SK-N-SH (cell line): ENCODE measurements at regions not wholly inside any gene's neighbourhood (a gene's known extent, or its start where the extent isn't known, plus 50 kb on each side); places are given as distances from the start of the nearest gene placed in this dataset.

Experiments used
- CTCF ChIA-PET: fragments of 300-600, 350-600 bp; formaldehyde crosslinking; extraction: SDS; loops from one replicate; lab custom pipeline; 2021; lab: Yijun Ruan, JAX
- POLR2A ChIA-PET: fragments of 350-600 bp; sonication (Branson Sonifier 250); formaldehyde crosslinking; extraction: SDS; loops from one replicate; lab custom pipeline; 2020; ENCODE audit warnings: antibody characterized with exemption, inconsistent platforms; lab: Yijun Ruan, JAX
- DNase-seq: peaks from one replicate; pipeline ENCODE4 v3.0.0; 2012
- H2AFZ ChIP-seq: fragments of 200-600 bp; sonication (generic); 2 replicates; pipeline ENCODE4 v1.8.1; 2016; ENCODE audit warnings: antibody characterized with exemption, mild to moderate bottlenecking, low read depth
- H3F3A ChIP-seq: fragments of 200-600 bp; sonication (generic); replicated peaks from 2 replicates; pipeline ENCODE3; 2016; ENCODE audit warnings: antibody characterized with exemption, mild to moderate bottlenecking; ENCODE audit not compliant: insufficient read depth
- H3K27ac ChIP-seq, 2 experiments: fragments of 200-500 bp in 1 of 2; fragments of 200-600 bp in 1 of 2; sonication (Bioruptor generic) in 1 of 2; sonication (generic), shearing (Covaris generic) in 1 of 2; 2 replicates each; pipeline versions ENCODE4 v1.5.1 to v1.6.1; 2014 to 2016; ENCODE audit warnings: low read depth in 2 of 2, inconsistent platforms in 1 of 2, low read length in 1 of 2, mild to moderate bottlenecking in 1 of 2, mixed read lengths in 1 of 2
- H3K27me3 ChIP-seq: fragments of 200-600 bp; sonication (generic), shearing (Covaris generic); 2 replicates; pipeline ENCODE4 v1.6.1; 2016; ENCODE audit warnings: mixed run types; ENCODE audit not compliant: insufficient read depth
- H3K36me3 ChIP-seq, 2 experiments: fragments of 200-500 bp in 1 of 2; fragments of 200-600 bp in 1 of 2; sonication (Bioruptor generic) in 1 of 2; sonication (generic) in 1 of 2; replicated peaks in 1 of 2; 2 replicates each; pipeline versions ENCODE3 to v1.5.1; 2014 to 2016; ENCODE audit warnings: low read length in 1 of 2, mild to moderate bottlenecking in 1 of 2; ENCODE audit not compliant: insufficient read depth in 2 of 2, control insufficient read depth in 1 of 2
- H3K4me1 ChIP-seq, 2 experiments: fragments of 200-500 bp in 1 of 2; fragments of 200-600 bp in 1 of 2; sonication (Bioruptor generic) in 1 of 2; sonication (generic), shearing (Covaris generic) in 1 of 2; 2 replicates each; pipeline versions ENCODE4 v1.5.1 to v1.6.1; 2014 to 2016; ENCODE audit warnings: low read depth in 1 of 2, low read length in 1 of 2, mixed run types in 1 of 2; ENCODE audit not compliant: insufficient read depth in 2 of 2, control insufficient read depth in 1 of 2
- H3K4me2 ChIP-seq: fragments of 200-600 bp; sonication (generic), shearing (Covaris generic); 2 replicates; pipeline ENCODE4 v1.6.1; 2017; ENCODE audit warnings: mixed run types
- H3K4me3 ChIP-seq, 2 experiments: fragments of 200-500 bp in 1 of 2; fragments of 200-600 bp in 1 of 2; sonication (Bioruptor generic) in 1 of 2; sonication (generic), shearing (Covaris generic) in 1 of 2; 2 replicates each; pipeline versions ENCODE4 v1.5.1 to v1.8.1; 2014 to 2016; ENCODE audit warnings: low read depth in 2 of 2, inconsistent platforms in 1 of 2, low read length in 1 of 2, mild to moderate bottlenecking in 1 of 2, mixed read lengths in 1 of 2, moderate library complexity in 1 of 2
- H3K79me2 ChIP-seq: fragments of 200-600 bp; sonication (generic); 2 replicates; pipeline ENCODE4 v1.8.1; 2017; ENCODE audit warnings: mild to moderate bottlenecking; ENCODE audit not compliant: insufficient read depth
- H3K9ac ChIP-seq: fragments of 200-600 bp; sonication (generic); 2 replicates; pipeline ENCODE4 v1.6.1; 2017; ENCODE audit warnings: mixed run types
- H3K9me2 ChIP-seq: fragments of 200-600 bp; sonication (generic); 2 replicates; pipeline ENCODE4 v1.6.1; 2017; ENCODE audit warnings: mixed run types
- H3K9me3 ChIP-seq: fragments of 200-600 bp; sonication (generic); 2 replicates; pipeline ENCODE4 v1.6.1; 2017; ENCODE audit warnings: mixed run types, mild to moderate bottlenecking, moderate library complexity
- H4K20me1 ChIP-seq: fragments of 200-600 bp; sonication (generic); 2 replicates; pipeline ENCODE4 v1.6.1; 2017; ENCODE audit warnings: mild to moderate bottlenecking, mixed run types; ENCODE audit not compliant: insufficient read depth
- CHD2 ChIP-seq: fragments of 150-350 bp; IDR thresholded peaks from 2 replicates; pipeline ENCODE4 v1.6.1; 2018; ENCODE audit warnings: low read length; ENCODE audit not compliant: partially characterized antibody
- ELF1 ChIP-seq: IDR thresholded peaks from 2 replicates; pipeline ENCODE4 v1.4.0; 2012
- EP300 ChIP-seq, 2 experiments: IDR thresholded peaks; 2 replicates each; pipeline versions ENCODE4 v1.4.0 to v1.6.1; 2012; ENCODE audit warnings: borderline replicate concordance in 1 of 2, low read depth in 1 of 2, low read length in 1 of 2
- FOSL2 ChIP-seq: IDR thresholded peaks from 2 replicates; pipeline ENCODE4 v1.4.0; 2012; ENCODE audit warnings: low read depth, mild to moderate bottlenecking, moderate library complexity, borderline replicate concordance
- FOXJ3 ChIP-seq: sonication (generic); formaldehyde crosslinking; IDR thresholded peaks from 2 replicates; pipeline ENCODE4 v1.5.1; 2020; ENCODE audit warnings: mild to moderate bottlenecking, missing genetic modification reagents
- FOXM1 ChIP-seq: IDR thresholded peaks from 2 replicates; pipeline ENCODE4 v1.4.0; 2012; ENCODE audit warnings: low read depth, mild to moderate bottlenecking
- GABPA ChIP-seq: IDR thresholded peaks from 2 replicates; pipeline ENCODE4 v1.4.0; 2012; ENCODE audit warnings: low read depth, mild to moderate bottlenecking
- GATA2 ChIP-seq: sonication (generic); formaldehyde crosslinking; IDR thresholded peaks from 2 replicates; pipeline ENCODE4 v1.5.0; 2020; ENCODE audit warnings: mild to moderate bottlenecking, missing genetic modification reagents
- JUND ChIP-seq: IDR thresholded peaks from 2 replicates; pipeline ENCODE4 v1.4.0; 2012
- MEF2A ChIP-seq: IDR thresholded peaks from 2 replicates; pipeline ENCODE4 v1.4.0; 2012; ENCODE audit warnings: low read depth, borderline replicate concordance
- MXI1 ChIP-seq: IDR thresholded peaks from 2 replicates; pipeline ENCODE4 v1.6.1; 2012; ENCODE audit warnings: mild to moderate bottlenecking, low read depth, low read length, improper control_type of control experiment
- NFIC ChIP-seq: IDR thresholded peaks from 2 replicates; pipeline ENCODE4 v1.4.0; 2012; ENCODE audit warnings: borderline replicate concordance
- NRF1 ChIP-seq: IDR thresholded peaks from 2 replicates; pipeline ENCODE4 v1.6.1; 2012; ENCODE audit warnings: low read depth, mild to moderate bottlenecking, low read length
- RAD21 ChIP-seq: IDR thresholded peaks from 2 replicates; pipeline ENCODE4 v1.6.1; 2012; ENCODE audit warnings: mild to moderate bottlenecking, low read length
- RCOR1 ChIP-seq: fragments of 150-350 bp; IDR thresholded peaks from 2 replicates; pipeline ENCODE4 v1.6.1; 2017; ENCODE audit warnings: antibody characterized with exemption, low read length
- RFX5 ChIP-seq: IDR thresholded peaks from 2 replicates; pipeline ENCODE4 v1.6.1; 2012; ENCODE audit warnings: mild to moderate bottlenecking, improper control_type of control experiment, low read length
- RXRA ChIP-seq: IDR thresholded peaks from 2 replicates; pipeline ENCODE4 v1.4.0; 2012; ENCODE audit warnings: low read depth, mild to moderate bottlenecking, borderline replicate concordance
- SMC3 ChIP-seq: IDR thresholded peaks from 2 replicates; pipeline ENCODE4 v1.6.1; 2012; ENCODE audit warnings: low read depth, low read length, improper control_type of control experiment
- TAF1 ChIP-seq: IDR thresholded peaks from 2 replicates; pipeline ENCODE4 v1.6.1; 2012; ENCODE audit warnings: low read depth, mild to moderate bottlenecking, low read length, moderate library complexity, borderline replicate concordance
- TCF12 ChIP-seq: IDR thresholded peaks from 2 replicates; pipeline ENCODE4 v1.4.0; 2012
- TEAD4 ChIP-seq: IDR thresholded peaks from 2 replicates; pipeline ENCODE4 v1.4.0; 2012; ENCODE audit warnings: mild to moderate bottlenecking, borderline replicate concordance; ENCODE audit not compliant: insufficient read depth
- YY1 ChIP-seq: IDR thresholded peaks from 2 replicates; pipeline ENCODE4 v1.4.0; 2012; ENCODE audit warnings: low read depth, mild to moderate bottlenecking
- WGBS: methylation state at CpG from one replicate; pipeline ENCODE4 v1.1.6; 2017; ENCODE audit warnings: low lambda C conversion rate; 5-methylcytosine and 5-hydroxymethylcytosine counted together
- TF ChIP-seq, protein P1 (sequence below): fragments of 150-350 bp; IDR thresholded peaks from 2 replicates; pipeline ENCODE4 v1.6.1; 2017; ENCODE audit warnings: antibody characterized with exemption, low read length, low read depth, borderline replicate concordance
- TF ChIP-seq, protein P2 (sequence below): IDR thresholded peaks from 2 replicates; pipeline ENCODE4; 2012
- TF ChIP-seq, protein P3 (sequence below): IDR thresholded peaks from 2 replicates; pipeline ENCODE4 v1.4.0; 2012; ENCODE audit warnings: low read depth, borderline replicate concordance
- TF ChIP-seq, protein P4 (sequence below): IDR thresholded peaks from 2 replicates; pipeline ENCODE4 v1.4.0; 2012; ENCODE audit warnings: low read depth
- TF ChIP-seq, protein P5 (sequence below): IDR thresholded peaks from 2 replicates; pipeline ENCODE4 v1.6.1; 2012; ENCODE audit warnings: mild to moderate bottlenecking, low read depth, low read length, moderate library complexity
- TF ChIP-seq, protein P6 (sequence below): fragments of 150-350 bp; IDR thresholded peaks from 2 replicates; pipeline ENCODE4 v1.6.1; 2016; ENCODE audit warnings: mild to moderate bottlenecking, low read depth, low read length

DNA sequence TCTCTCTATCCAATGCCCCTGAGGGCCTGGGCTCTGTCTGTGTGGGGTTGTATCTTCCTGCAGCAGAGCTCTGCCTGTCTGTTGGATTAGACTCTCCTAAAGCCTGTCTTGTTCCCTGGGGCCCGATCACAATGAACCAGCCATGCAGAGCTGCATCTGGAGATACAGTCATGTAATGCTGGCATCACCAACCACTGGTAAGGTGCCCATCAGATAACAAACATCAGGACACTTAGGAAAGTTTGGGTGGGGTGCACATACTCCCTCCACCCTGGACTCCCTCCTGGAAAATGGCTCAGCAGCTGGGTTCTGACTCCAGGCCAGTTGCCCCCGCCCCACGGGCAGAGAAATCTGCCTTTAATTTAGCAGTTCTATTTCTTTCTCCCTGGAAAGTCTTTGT lies 61.3 kb upstream of the BRD7 start:
- peak overlapping the region in 1 of 2 experiments; percentile 90; a peak in 2 of 4 replicates for H3K27ac ChIP-seq
- no peak overlapping the region for H3K4me2 ChIP-seq
- CTCF ChIA-PET = interaction anchor here (0.6 to 2.2 kb wide), 5 partner anchors 40 to 376 kb away, joined by 3 to 8 read pairs (median 6); no protein-coding TSS in a partner anchor
- H2AFZ ChIP-seq = no peak overlapping the region
- POLR2A ChIA-PET = interaction anchor here (1.2 kb wide), 1 partner anchor 38 kb away, joined by 3 read pairs; no protein-coding TSS in a partner anchor
- no peaks in the 10 kb centered on the region; the same call in 1 of the 2 replicates for H3K27me3 ChIP-seq
- no peaks in the 10 kb centered on the region for H3K36me3 ChIP-seq
- no peaks in the 10 kb centered on the region for H3F3A ChIP-seq
- no peak overlapping the region for H3K9ac ChIP-seq
- no peak overlapping the region for H3K4me3 ChIP-seq
- H3K79me2 ChIP-seq = no peaks in the 10 kb centered on the region
- peak; percentile 66 for DNase-seq
- WGBS = 0% methylated on average over 3 of the region's 3 CpGs
- no peaks in the 10 kb centered on the region for H3K9me2 ChIP-seq
- no peaks in the 10 kb centered on the region for H4K20me1 ChIP-seq
- peaks cover 0 to 28% of the 10 kb centered on the region in 2 experiments; a peak in 2 of 4 replicates for H3K4me1 ChIP-seq
- H3K9me3 ChIP-seq = no peaks in the 10 kb centered on the region
- TF ChIP-seq MEF2A (no peak), YY1 (no peak), RCOR1 (peak; percentile 88), CHD2 (peak; percentile 74), GATA2 (CRISPR knock-in tag) (peak; percentile 98), RXRA (no peak), EP300 (IDR thresholded peaks at IDR 0.05; ENCODE audit: borderline replicate concordance in 1 of 2, low read depth in 1 of 2, low read length in 1 of 2) (peak in 1 of 2 experiments; percentile 94; a peak in 2 of 4 replicates), GABPA (no peak), NRF1 (no peak), TEAD4 (no peak), MXI1 (no peak; the same call in 1 of the 2 replicates), SMC3 (no peak), JUND (no peak), TCF12 (no peak), RFX5 (no peak), NFIC (no peak), FOXJ3 (CRISPR knock-in tag) (peak; percentile 86), TAF1 (no peak), ELF1 (no peak), FOSL2 (no peak), FOXM1 (no peak), RAD21 (peak; percentile 24; the same call in 1 of the 2 replicates)
- TF ChIP-seq, protein P1, sequence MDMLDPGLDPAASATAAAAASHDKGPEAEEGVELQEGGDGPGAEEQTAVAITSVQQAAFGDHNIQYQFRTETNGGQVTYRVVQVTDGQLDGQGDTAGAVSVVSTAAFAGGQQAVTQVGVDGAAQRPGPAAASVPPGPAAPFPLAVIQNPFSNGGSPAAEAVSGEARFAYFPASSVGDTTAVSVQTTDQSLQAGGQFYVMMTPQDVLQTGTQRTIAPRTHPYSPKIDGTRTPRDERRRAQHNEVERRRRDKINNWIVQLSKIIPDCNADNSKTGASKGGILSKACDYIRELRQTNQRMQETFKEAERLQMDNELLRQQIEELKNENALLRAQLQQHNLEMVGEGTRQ = no peak
- TF ChIP-seq, protein P2, sequence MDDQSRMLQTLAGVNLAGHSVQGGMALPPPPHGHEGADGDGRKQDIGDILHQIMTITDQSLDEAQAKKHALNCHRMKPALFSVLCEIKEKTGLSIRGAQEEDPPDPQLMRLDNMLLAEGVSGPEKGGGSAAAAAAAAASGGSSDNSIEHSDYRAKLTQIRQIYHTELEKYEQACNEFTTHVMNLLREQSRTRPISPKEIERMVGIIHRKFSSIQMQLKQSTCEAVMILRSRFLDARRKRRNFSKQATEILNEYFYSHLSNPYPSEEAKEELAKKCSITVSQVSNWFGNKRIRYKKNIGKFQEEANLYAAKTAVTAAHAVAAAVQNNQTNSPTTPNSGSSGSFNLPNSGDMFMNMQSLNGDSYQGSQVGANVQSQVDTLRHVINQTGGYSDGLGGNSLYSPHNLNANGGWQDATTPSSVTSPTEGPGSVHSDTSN = no peak
- TF ChIP-seq, protein P3, sequence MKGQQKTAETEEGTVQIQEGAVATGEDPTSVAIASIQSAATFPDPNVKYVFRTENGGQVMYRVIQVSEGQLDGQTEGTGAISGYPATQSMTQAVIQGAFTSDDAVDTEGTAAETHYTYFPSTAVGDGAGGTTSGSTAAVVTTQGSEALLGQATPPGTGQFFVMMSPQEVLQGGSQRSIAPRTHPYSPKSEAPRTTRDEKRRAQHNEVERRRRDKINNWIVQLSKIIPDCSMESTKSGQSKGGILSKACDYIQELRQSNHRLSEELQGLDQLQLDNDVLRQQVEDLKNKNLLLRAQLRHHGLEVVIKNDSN = no peak
- TF ChIP-seq, protein P4, sequence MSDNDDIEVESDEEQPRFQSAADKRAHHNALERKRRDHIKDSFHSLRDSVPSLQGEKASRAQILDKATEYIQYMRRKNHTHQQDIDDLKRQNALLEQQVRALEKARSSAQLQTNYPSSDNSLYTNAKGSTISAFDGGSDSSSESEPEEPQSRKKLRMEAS = no peak
- TF ChIP-seq, protein P5, sequence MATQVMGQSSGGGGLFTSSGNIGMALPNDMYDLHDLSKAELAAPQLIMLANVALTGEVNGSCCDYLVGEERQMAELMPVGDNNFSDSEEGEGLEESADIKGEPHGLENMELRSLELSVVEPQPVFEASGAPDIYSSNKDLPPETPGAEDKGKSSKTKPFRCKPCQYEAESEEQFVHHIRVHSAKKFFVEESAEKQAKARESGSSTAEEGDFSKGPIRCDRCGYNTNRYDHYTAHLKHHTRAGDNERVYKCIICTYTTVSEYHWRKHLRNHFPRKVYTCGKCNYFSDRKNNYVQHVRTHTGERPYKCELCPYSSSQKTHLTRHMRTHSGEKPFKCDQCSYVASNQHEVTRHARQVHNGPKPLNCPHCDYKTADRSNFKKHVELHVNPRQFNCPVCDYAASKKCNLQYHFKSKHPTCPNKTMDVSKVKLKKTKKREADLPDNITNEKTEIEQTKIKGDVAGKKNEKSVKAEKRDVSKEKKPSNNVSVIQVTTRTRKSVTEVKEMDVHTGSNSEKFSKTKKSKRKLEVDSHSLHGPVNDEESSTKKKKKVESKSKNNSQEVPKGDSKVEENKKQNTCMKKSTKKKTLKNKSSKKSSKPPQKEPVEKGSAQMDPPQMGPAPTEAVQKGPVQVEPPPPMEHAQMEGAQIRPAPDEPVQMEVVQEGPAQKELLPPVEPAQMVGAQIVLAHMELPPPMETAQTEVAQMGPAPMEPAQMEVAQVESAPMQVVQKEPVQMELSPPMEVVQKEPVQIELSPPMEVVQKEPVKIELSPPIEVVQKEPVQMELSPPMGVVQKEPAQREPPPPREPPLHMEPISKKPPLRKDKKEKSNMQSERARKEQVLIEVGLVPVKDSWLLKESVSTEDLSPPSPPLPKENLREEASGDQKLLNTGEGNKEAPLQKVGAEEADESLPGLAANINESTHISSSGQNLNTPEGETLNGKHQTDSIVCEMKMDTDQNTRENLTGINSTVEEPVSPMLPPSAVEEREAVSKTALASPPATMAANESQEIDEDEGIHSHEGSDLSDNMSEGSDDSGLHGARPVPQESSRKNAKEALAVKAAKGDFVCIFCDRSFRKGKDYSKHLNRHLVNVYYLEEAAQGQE = no peak
- TF ChIP-seq, protein P6, sequence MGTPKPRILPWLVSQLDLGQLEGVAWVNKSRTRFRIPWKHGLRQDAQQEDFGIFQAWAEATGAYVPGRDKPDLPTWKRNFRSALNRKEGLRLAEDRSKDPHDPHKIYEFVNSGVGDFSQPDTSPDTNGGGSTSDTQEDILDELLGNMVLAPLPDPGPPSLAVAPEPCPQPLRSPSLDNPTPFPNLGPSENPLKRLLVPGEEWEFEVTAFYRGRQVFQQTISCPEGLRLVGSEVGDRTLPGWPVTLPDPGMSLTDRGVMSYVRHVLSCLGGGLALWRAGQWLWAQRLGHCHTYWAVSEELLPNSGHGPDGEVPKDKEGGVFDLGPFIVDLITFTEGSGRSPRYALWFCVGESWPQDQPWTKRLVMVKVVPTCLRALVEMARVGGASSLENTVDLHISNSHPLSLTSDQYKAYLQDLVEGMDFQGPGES = no peak
